WTC11 (cell line): ENCODE measurements at regions not wholly inside any gene's neighbourhood (a gene's known extent, or its start where the extent isn't known, plus 50 kb on each side); places are given as distances from the start of the nearest gene placed in this dataset.

ENCODE experiments used
- ATAC-seq: fragments of 200-7000 bp; cut with Tn5 transposase; 2 replicates; pipeline ENCODE4 v1.10.0; 2021; ENCODE audit warnings: mild to moderate bottlenecking, moderate library complexity
- CTCF ChIA-PET: fragments of 300-600 bp; sonication (Branson Sonifier 250); formaldehyde crosslinking; loops from one replicate; lab custom pipeline; 2021; ENCODE audit warnings: antibody characterized with exemption; lab: Charles Lee
- POLR2A ChIA-PET: fragments of 350-600 bp; sonication (Branson Sonifier 250); formaldehyde crosslinking; loops from one replicate; lab custom pipeline; 2021; ENCODE audit warnings: antibody characterized with exemption; lab: Charles Lee
- DNase-seq: peaks from one replicate; pipeline ENCODE4 v3.0.0; 2021; ENCODE audit warnings: low spot score
- H3K27ac Mint-ChIP-seq: 2 replicates; pipeline ENCODE4 v1.8.0; 2021; ENCODE audit warnings: mixed read lengths
- H3K27me3 Mint-ChIP-seq: 2 replicates; pipeline ENCODE4 v1.8.0; 2021; ENCODE audit warnings: low read depth, mild to moderate bottlenecking, moderate library complexity, mixed read lengths
- H3K36me3 Mint-ChIP-seq: 2 replicates; pipeline ENCODE4 v1.8.0; 2021; ENCODE audit warnings: mixed read lengths
- H3K4me1 Mint-ChIP-seq: 2 replicates; pipeline ENCODE4 v1.8.0; 2022; ENCODE audit warnings: mixed read lengths
- H3K4me3 Mint-ChIP-seq: 2 replicates; pipeline ENCODE4 v1.8.0; 2021; ENCODE audit warnings: mild to moderate bottlenecking, moderate library complexity, mixed read lengths
- H3K9me3 Mint-ChIP-seq: 2 replicates; pipeline ENCODE4 v1.8.0; 2021; ENCODE audit warnings: mixed read lengths
- ATF1 ChIP-seq: sonication (generic); formaldehyde crosslinking; IDR thresholded peaks from 2 replicates; pipeline ENCODE4 v1.8.1; 2023; ENCODE audit warnings: mild to moderate bottlenecking, moderate library complexity, missing genetic modification reagents
- CREB1 ChIP-seq: sonication (generic); formaldehyde crosslinking; IDR thresholded peaks from 2 replicates; pipeline ENCODE4 v1.8.0; 2023; ENCODE audit warnings: mild to moderate bottlenecking, missing genetic modification reagents
- IRF2 ChIP-seq: sonication (generic); formaldehyde crosslinking; IDR thresholded peaks from 2 replicates; pipeline ENCODE4 v1.8.0; 2022; ENCODE audit warnings: low read depth, missing genetic modification reagents, borderline replicate concordance
- NR1H2 ChIP-seq: sonication (generic); formaldehyde crosslinking; IDR thresholded peaks from 2 replicates; pipeline ENCODE4 v1.9.0; 2021; ENCODE audit warnings: mild to moderate bottlenecking, moderate library complexity, missing genetic modification reagents
- NR2C2 ChIP-seq: sonication (generic); formaldehyde crosslinking; IDR thresholded peaks from 2 replicates; pipeline ENCODE4 v1.8.0; 2022; ENCODE audit warnings: mild to moderate bottlenecking, missing genetic modification reagents
- RORB ChIP-seq: fragments of 250-450 bp; sonication (Bioruptor Pico); IDR thresholded peaks from 2 replicates; pipeline ENCODE4 v1.9.0; 2021; ENCODE audit warnings: mild to moderate bottlenecking
- SMAD3 ChIP-seq: sonication (generic); formaldehyde crosslinking; IDR thresholded peaks from 2 replicates; pipeline ENCODE4 v1.8.0; 2022; ENCODE audit warnings: missing genetic modification reagents, mild to moderate bottlenecking, borderline replicate concordance
- ZBTB43 ChIP-seq: sonication (generic); formaldehyde crosslinking; IDR thresholded peaks from 2 replicates; pipeline ENCODE4 v1.8.1; 2023; ENCODE audit warnings: mild to moderate bottlenecking, missing genetic modification reagents
- ZNF396 ChIP-seq: fragments of 250-450 bp; sonication (Bioruptor Pico); IDR thresholded peaks from 2 replicates; pipeline ENCODE4 v1.8.0; 2021; ENCODE audit warnings: mild to moderate bottlenecking, moderate library complexity, borderline replicate concordance
- ZSCAN18 ChIP-seq: fragments of 250-450 bp; sonication (Bioruptor Pico); IDR thresholded peaks from 2 replicates; pipeline ENCODE4 v2.1.2; 2022; ENCODE audit warnings: mild to moderate bottlenecking, moderate library complexity
- TF ChIP-seq, protein P1 (sequence below): sonication (generic); formaldehyde crosslinking; IDR thresholded peaks from 2 replicates; pipeline ENCODE4 v1.8.1; 2022; ENCODE audit warnings: low read depth, missing genetic modification reagents, borderline replicate concordance
- TF ChIP-seq, protein P2 (sequence below): sonication (generic); formaldehyde crosslinking; IDR thresholded peaks from 2 replicates; pipeline ENCODE4 v1.8.0; 2023; ENCODE audit warnings: missing genetic modification reagents, mild to moderate bottlenecking, borderline replicate concordance
- TF ChIP-seq, protein P3 (sequence below): sonication (generic); formaldehyde crosslinking; IDR thresholded peaks from 2 replicates; pipeline ENCODE4 v1.8.0; 2022; ENCODE audit warnings: mild to moderate bottlenecking, missing genetic modification reagents
- TF ChIP-seq, protein P4 (sequence below): sonication (generic); formaldehyde crosslinking; IDR thresholded peaks from 2 replicates; pipeline ENCODE4 v1.8.0; 2022; ENCODE audit warnings: mild to moderate bottlenecking, missing genetic modification reagents

- Mint-ChIP-seq H3K27ac (no peak overlapping the region), H3K4me1 (no peaks in the 10 kb centered on the region)
- CTCF ChIA-PET = no interaction called here
Observed at GRCh38 chr4:111303806-111304205, 680.9 kb upstream of the PITX2 start.

GRCh38 chr4:111323496-111323895 is 700.6 kb upstream of the PITX2 start:
- CTCF ChIA-PET = no interaction called here
- no peaks in the 10 kb centered on the region for H3K27me3 Mint-ChIP-seq
- H3K9me3 Mint-ChIP-seq = no peaks in the 10 kb centered on the region
- no peak for DNase-seq
- no peak overlapping the region for H3K27ac Mint-ChIP-seq
- TF ChIP-seq, protein P1, sequence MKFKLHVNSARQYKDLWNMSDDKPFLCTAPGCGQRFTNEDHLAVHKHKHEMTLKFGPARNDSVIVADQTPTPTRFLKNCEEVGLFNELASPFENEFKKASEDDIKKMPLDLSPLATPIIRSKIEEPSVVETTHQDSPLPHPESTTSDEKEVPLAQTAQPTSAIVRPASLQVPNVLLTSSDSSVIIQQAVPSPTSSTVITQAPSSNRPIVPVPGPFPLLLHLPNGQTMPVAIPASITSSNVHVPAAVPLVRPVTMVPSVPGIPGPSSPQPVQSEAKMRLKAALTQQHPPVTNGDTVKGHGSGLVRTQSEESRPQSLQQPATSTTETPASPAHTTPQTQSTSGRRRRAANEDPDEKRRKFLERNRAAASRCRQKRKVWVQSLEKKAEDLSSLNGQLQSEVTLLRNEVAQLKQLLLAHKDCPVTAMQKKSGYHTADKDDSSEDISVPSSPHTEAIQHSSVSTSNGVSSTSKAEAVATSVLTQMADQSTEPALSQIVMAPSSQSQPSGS = no peak
- TF ChIP-seq RORB (no peak), ATF1 (CRISPR knock-in tag) (no peak)
- TF ChIP-seq, protein P2, sequence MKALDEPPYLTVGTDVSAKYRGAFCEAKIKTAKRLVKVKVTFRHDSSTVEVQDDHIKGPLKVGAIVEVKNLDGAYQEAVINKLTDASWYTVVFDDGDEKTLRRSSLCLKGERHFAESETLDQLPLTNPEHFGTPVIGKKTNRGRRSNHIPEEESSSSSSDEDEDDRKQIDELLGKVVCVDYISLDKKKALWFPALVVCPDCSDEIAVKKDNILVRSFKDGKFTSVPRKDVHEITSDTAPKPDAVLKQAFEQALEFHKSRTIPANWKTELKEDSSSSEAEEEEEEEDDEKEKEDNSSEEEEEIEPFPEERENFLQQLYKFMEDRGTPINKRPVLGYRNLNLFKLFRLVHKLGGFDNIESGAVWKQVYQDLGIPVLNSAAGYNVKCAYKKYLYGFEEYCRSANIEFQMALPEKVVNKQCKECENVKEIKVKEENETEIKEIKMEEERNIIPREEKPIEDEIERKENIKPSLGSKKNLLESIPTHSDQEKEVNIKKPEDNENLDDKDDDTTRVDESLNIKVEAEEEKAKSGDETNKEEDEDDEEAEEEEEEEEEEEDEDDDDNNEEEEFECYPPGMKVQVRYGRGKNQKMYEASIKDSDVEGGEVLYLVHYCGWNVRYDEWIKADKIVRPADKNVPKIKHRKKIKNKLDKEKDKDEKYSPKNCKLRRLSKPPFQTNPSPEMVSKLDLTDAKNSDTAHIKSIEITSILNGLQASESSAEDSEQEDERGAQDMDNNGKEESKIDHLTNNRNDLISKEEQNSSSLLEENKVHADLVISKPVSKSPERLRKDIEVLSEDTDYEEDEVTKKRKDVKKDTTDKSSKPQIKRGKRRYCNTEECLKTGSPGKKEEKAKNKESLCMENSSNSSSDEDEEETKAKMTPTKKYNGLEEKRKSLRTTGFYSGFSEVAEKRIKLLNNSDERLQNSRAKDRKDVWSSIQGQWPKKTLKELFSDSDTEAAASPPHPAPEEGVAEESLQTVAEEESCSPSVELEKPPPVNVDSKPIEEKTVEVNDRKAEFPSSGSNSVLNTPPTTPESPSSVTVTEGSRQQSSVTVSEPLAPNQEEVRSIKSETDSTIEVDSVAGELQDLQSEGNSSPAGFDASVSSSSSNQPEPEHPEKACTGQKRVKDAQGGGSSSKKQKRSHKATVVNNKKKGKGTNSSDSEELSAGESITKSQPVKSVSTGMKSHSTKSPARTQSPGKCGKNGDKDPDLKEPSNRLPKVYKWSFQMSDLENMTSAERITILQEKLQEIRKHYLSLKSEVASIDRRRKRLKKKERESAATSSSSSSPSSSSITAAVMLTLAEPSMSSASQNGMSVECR (CRISPR knock-in tag) = no peak
- TF ChIP-seq, protein P3, sequence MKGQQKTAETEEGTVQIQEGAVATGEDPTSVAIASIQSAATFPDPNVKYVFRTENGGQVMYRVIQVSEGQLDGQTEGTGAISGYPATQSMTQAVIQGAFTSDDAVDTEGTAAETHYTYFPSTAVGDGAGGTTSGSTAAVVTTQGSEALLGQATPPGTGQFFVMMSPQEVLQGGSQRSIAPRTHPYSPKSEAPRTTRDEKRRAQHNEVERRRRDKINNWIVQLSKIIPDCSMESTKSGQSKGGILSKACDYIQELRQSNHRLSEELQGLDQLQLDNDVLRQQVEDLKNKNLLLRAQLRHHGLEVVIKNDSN (CRISPR knock-in tag) = no peak
- H3K36me3 Mint-ChIP-seq = no peaks in the 10 kb centered on the region
- no peaks in the 10 kb centered on the region for H3K4me1 Mint-ChIP-seq
- ATAC-seq = no peak
- POLR2A ChIA-PET = no interaction called here
- H3K4me3 Mint-ChIP-seq = no peak overlapping the region

More at GRCh38 chr4:111303806-111304205, 680.9 kb upstream of the PITX2 start:
- Mint-ChIP-seq H3K27me3 (no peaks in the 10 kb centered on the region), H3K36me3 (no peaks in the 10 kb centered on the region), H3K9me3 (peaks cover 9% of the 10 kb centered on the region), H3K4me3 (no peak overlapping the region)
- TF ChIP-seq, protein P3 (CRISPR knock-in tag) = no peak
- TF ChIP-seq ZSCAN18 (CRISPR knock-in tag) = no peak
- TF ChIP-seq ZNF396 (CRISPR knock-in tag) = no peak
- TF ChIP-seq SMAD3 (CRISPR knock-in tag) = no peak
- TF ChIP-seq, protein P2 (CRISPR knock-in tag) = no peak
- TF ChIP-seq IRF2 = no peak
- no peak for TF ChIP-seq NR2C2 (CRISPR knock-in tag)
- TF ChIP-seq CREB1 (CRISPR knock-in tag) = no peak
- TF ChIP-seq, protein P4, sequence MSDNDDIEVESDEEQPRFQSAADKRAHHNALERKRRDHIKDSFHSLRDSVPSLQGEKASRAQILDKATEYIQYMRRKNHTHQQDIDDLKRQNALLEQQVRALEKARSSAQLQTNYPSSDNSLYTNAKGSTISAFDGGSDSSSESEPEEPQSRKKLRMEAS (CRISPR knock-in tag) = no peak
- TF ChIP-seq NR1H2 (CRISPR knock-in tag) = no peak
- no peak for TF ChIP-seq ZBTB43 (CRISPR knock-in tag)
- POLR2A ChIA-PET = no interaction called here
- DNase-seq = no peak
- no peak for ATAC-seq
